SK-N-SH (cell line): ENCODE measurements at regions not wholly inside any gene's neighbourhood (a gene's known extent, or its start where the extent isn't known, plus 50 kb on each side); places are given as distances from the start of the nearest gene placed in this dataset.

ENCODE experiments used
- CTCF ChIA-PET: fragments of 300-600, 350-600 bp; formaldehyde crosslinking; extraction: SDS; loops from one replicate; lab custom pipeline; 2021; lab: Yijun Ruan, JAX
- POLR2A ChIA-PET: fragments of 350-600 bp; sonication (Branson Sonifier 250); formaldehyde crosslinking; extraction: SDS; loops from one replicate; lab custom pipeline; 2020; ENCODE audit warnings: antibody characterized with exemption, inconsistent platforms; lab: Yijun Ruan, JAX
- DNase-seq: peaks from one replicate; pipeline ENCODE4 v3.0.0; 2012
- H2AFZ ChIP-seq: fragments of 200-600 bp; sonication (generic); 2 replicates; pipeline ENCODE4 v1.8.1; 2016; ENCODE audit warnings: antibody characterized with exemption, mild to moderate bottlenecking, low read depth
- H3F3A ChIP-seq: fragments of 200-600 bp; sonication (generic); replicated peaks from 2 replicates; pipeline ENCODE3; 2016; ENCODE audit warnings: antibody characterized with exemption, mild to moderate bottlenecking; ENCODE audit not compliant: insufficient read depth
- H3K27ac ChIP-seq, 2 experiments: fragments of 200-500 bp in 1 of 2; fragments of 200-600 bp in 1 of 2; sonication (Bioruptor generic) in 1 of 2; sonication (generic), shearing (Covaris generic) in 1 of 2; 2 replicates each; pipeline versions ENCODE4 v1.5.1 to v1.6.1; 2014 to 2016; ENCODE audit warnings: low read depth in 2 of 2, inconsistent platforms in 1 of 2, low read length in 1 of 2, mild to moderate bottlenecking in 1 of 2, mixed read lengths in 1 of 2
- H3K27me3 ChIP-seq: fragments of 200-600 bp; sonication (generic), shearing (Covaris generic); 2 replicates; pipeline ENCODE4 v1.6.1; 2016; ENCODE audit warnings: mixed run types; ENCODE audit not compliant: insufficient read depth
- H3K36me3 ChIP-seq, 2 experiments: fragments of 200-500 bp in 1 of 2; fragments of 200-600 bp in 1 of 2; sonication (Bioruptor generic) in 1 of 2; sonication (generic) in 1 of 2; replicated peaks in 1 of 2; 2 replicates each; pipeline versions ENCODE3 to v1.5.1; 2014 to 2016; ENCODE audit warnings: low read length in 1 of 2, mild to moderate bottlenecking in 1 of 2; ENCODE audit not compliant: insufficient read depth in 2 of 2, control insufficient read depth in 1 of 2
- H3K4me1 ChIP-seq, 2 experiments: fragments of 200-500 bp in 1 of 2; fragments of 200-600 bp in 1 of 2; sonication (Bioruptor generic) in 1 of 2; sonication (generic), shearing (Covaris generic) in 1 of 2; 2 replicates each; pipeline versions ENCODE4 v1.5.1 to v1.6.1; 2014 to 2016; ENCODE audit warnings: low read depth in 1 of 2, low read length in 1 of 2, mixed run types in 1 of 2; ENCODE audit not compliant: insufficient read depth in 2 of 2, control insufficient read depth in 1 of 2
- H3K4me2 ChIP-seq: fragments of 200-600 bp; sonication (generic), shearing (Covaris generic); 2 replicates; pipeline ENCODE4 v1.6.1; 2017; ENCODE audit warnings: mixed run types
- H3K4me3 ChIP-seq, 2 experiments: fragments of 200-500 bp in 1 of 2; fragments of 200-600 bp in 1 of 2; sonication (Bioruptor generic) in 1 of 2; sonication (generic), shearing (Covaris generic) in 1 of 2; 2 replicates each; pipeline versions ENCODE4 v1.5.1 to v1.8.1; 2014 to 2016; ENCODE audit warnings: low read depth in 2 of 2, inconsistent platforms in 1 of 2, low read length in 1 of 2, mild to moderate bottlenecking in 1 of 2, mixed read lengths in 1 of 2, moderate library complexity in 1 of 2
- H3K79me2 ChIP-seq: fragments of 200-600 bp; sonication (generic); 2 replicates; pipeline ENCODE4 v1.8.1; 2017; ENCODE audit warnings: mild to moderate bottlenecking; ENCODE audit not compliant: insufficient read depth
- H3K9ac ChIP-seq: fragments of 200-600 bp; sonication (generic); 2 replicates; pipeline ENCODE4 v1.6.1; 2017; ENCODE audit warnings: mixed run types
- H3K9me2 ChIP-seq: fragments of 200-600 bp; sonication (generic); 2 replicates; pipeline ENCODE4 v1.6.1; 2017; ENCODE audit warnings: mixed run types
- H3K9me3 ChIP-seq: fragments of 200-600 bp; sonication (generic); 2 replicates; pipeline ENCODE4 v1.6.1; 2017; ENCODE audit warnings: mixed run types, mild to moderate bottlenecking, moderate library complexity
- H4K20me1 ChIP-seq: fragments of 200-600 bp; sonication (generic); 2 replicates; pipeline ENCODE4 v1.6.1; 2017; ENCODE audit warnings: mild to moderate bottlenecking, mixed run types; ENCODE audit not compliant: insufficient read depth
- CTCF ChIP-seq: fragments of 200-600 bp; sonication (generic); IDR thresholded peaks from 2 replicates; pipeline ENCODE4 v1.6.1; 2017; ENCODE audit warnings: antibody characterized with exemption, mild to moderate bottlenecking, moderate library complexity
- ELF1 ChIP-seq: IDR thresholded peaks from 2 replicates; pipeline ENCODE4 v1.4.0; 2012
- EP300 ChIP-seq, 2 experiments: IDR thresholded peaks; 2 replicates each; pipeline versions ENCODE4 v1.4.0 to v1.6.1; 2012; ENCODE audit warnings: borderline replicate concordance in 1 of 2, low read depth in 1 of 2, low read length in 1 of 2
- EZH2phosphoT487 ChIP-seq: fragments of 200-600 bp; sonication (generic); IDR thresholded peaks from 2 replicates; pipeline ENCODE4 v1.6.1; 2017; ENCODE audit warnings: low read depth, mixed run types, mild to moderate bottlenecking, antibody characterized with exemption, moderate library complexity, borderline replicate concordance
- FOSL2 ChIP-seq: IDR thresholded peaks from 2 replicates; pipeline ENCODE4 v1.4.0; 2012; ENCODE audit warnings: low read depth, mild to moderate bottlenecking, moderate library complexity, borderline replicate concordance
- IRF3 ChIP-seq: fragments of 150-350 bp; IDR thresholded peaks from 2 replicates; pipeline ENCODE4 v1.6.1; 2016; ENCODE audit warnings: mild to moderate bottlenecking, low read depth, low read length
- MEF2A ChIP-seq: IDR thresholded peaks from 2 replicates; pipeline ENCODE4 v1.4.0; 2012; ENCODE audit warnings: low read depth, borderline replicate concordance
- MXI1 ChIP-seq: IDR thresholded peaks from 2 replicates; pipeline ENCODE4 v1.6.1; 2012; ENCODE audit warnings: mild to moderate bottlenecking, low read depth, low read length, improper control_type of control experiment
- NFIC ChIP-seq: IDR thresholded peaks from 2 replicates; pipeline ENCODE4 v1.4.0; 2012; ENCODE audit warnings: borderline replicate concordance
- NRF1 ChIP-seq: IDR thresholded peaks from 2 replicates; pipeline ENCODE4 v1.6.1; 2012; ENCODE audit warnings: low read depth, mild to moderate bottlenecking, low read length
- POLR2AphosphoS5 ChIP-seq: IDR thresholded peaks from 2 replicates; pipeline ENCODE4 v1.6.1; 2012; ENCODE audit warnings: low read depth, low read length
- RAD21 ChIP-seq: IDR thresholded peaks from 2 replicates; pipeline ENCODE4 v1.6.1; 2012; ENCODE audit warnings: mild to moderate bottlenecking, low read length
- RCOR1 ChIP-seq: fragments of 150-350 bp; IDR thresholded peaks from 2 replicates; pipeline ENCODE4 v1.6.1; 2017; ENCODE audit warnings: antibody characterized with exemption, low read length
- REST ChIP-seq: IDR thresholded peaks from 2 replicates; pipeline ENCODE4 v1.6.1; 2012; ENCODE audit warnings: mild to moderate bottlenecking, low read depth, low read length, moderate library complexity
- RFX5 ChIP-seq: IDR thresholded peaks from 2 replicates; pipeline ENCODE4 v1.6.1; 2012; ENCODE audit warnings: mild to moderate bottlenecking, improper control_type of control experiment, low read length
- SMC3 ChIP-seq: IDR thresholded peaks from 2 replicates; pipeline ENCODE4 v1.6.1; 2012; ENCODE audit warnings: low read depth, low read length, improper control_type of control experiment
- TAF1 ChIP-seq: IDR thresholded peaks from 2 replicates; pipeline ENCODE4 v1.6.1; 2012; ENCODE audit warnings: low read depth, mild to moderate bottlenecking, low read length, moderate library complexity, borderline replicate concordance
- TCF12 ChIP-seq: IDR thresholded peaks from 2 replicates; pipeline ENCODE4 v1.4.0; 2012
- USF2 ChIP-seq: fragments of 150-350 bp; IDR thresholded peaks from 2 replicates; pipeline ENCODE4 v1.6.1; 2017; ENCODE audit warnings: antibody characterized with exemption, low read length, low read depth, borderline replicate concordance
- YY1 ChIP-seq: IDR thresholded peaks from 2 replicates; pipeline ENCODE4 v1.4.0; 2012; ENCODE audit warnings: low read depth, mild to moderate bottlenecking
- WGBS: methylation state at CpG from one replicate; pipeline ENCODE4 v1.1.6; 2017; ENCODE audit warnings: low lambda C conversion rate; 5-methylcytosine and 5-hydroxymethylcytosine counted together

GRCh38 chr3:144129536-144130214 is 158.1 kb downstream of the DIPK2A start:
- WGBS: 2% methylated on average over 6 of the region's 6 CpGs
- no peak overlapping the region for H2AFZ ChIP-seq
- H3K36me3 ChIP-seq: no peaks in the 10 kb centered on the region
- no peak for TF ChIP-seq MXI1
- TF ChIP-seq IRF3: no peak
- no peak for TF ChIP-seq MEF2A
- TF ChIP-seq RFX5: no peak
- TF ChIP-seq RCOR1: no peak
- no peak for TF ChIP-seq YY1
- no peak for TF ChIP-seq USF2
- TF ChIP-seq EP300 (IDR thresholded peaks at IDR 0.05; ENCODE audit: borderline replicate concordance in 1 of 2, low read depth in 1 of 2, low read length in 1 of 2): no peak
- no peak for TF ChIP-seq RAD21
- TF ChIP-seq FOSL2: no peak
- TF ChIP-seq TCF12: no peak
- TF ChIP-seq, all 33 proteins: peak for 0
- no peak overlapping the region for H3K27ac ChIP-seq
- H3F3A ChIP-seq: no peaks in the 10 kb centered on the region
- no peaks in the 10 kb centered on the region for H3K9me3 ChIP-seq
- DNase-seq: no peak
- H3K9ac ChIP-seq: no peak overlapping the region
- H3K27me3 ChIP-seq: no peaks in the 10 kb centered on the region
- no peaks in the 10 kb centered on the region for H4K20me1 ChIP-seq
- no peak overlapping the region for H3K4me2 ChIP-seq
- H3K4me1 ChIP-seq: no peaks in the 10 kb centered on the region
- H3K4me3 ChIP-seq: no peak overlapping the region
- CTCF ChIA-PET: no interaction called here
- no peaks in the 10 kb centered on the region for H3K9me2 ChIP-seq
- no peaks in the 10 kb centered on the region for H3K79me2 ChIP-seq
- POLR2A ChIA-PET: no interaction called here

GRCh38 chr3:144141074-144141473 is 169.5 kb downstream of the DIPK2A start:
- Histone ChIP-seq H3K4me1 (no peaks in the 10 kb centered on the region), H3K9me3 (no peaks in the 10 kb centered on the region), H3K27ac (no peak overlapping the region), H3K27me3 (no peaks in the 10 kb centered on the region; the same call in 1 of the 2 replicates), H3K79me2 (no peaks in the 10 kb centered on the region), H3K4me2 (no peak overlapping the region), H2AFZ (no peak overlapping the region), H3F3A (no peaks in the 10 kb centered on the region), H3K9me2 (no peaks in the 10 kb centered on the region; the same call in 1 of the 2 replicates), H4K20me1 (no peaks in the 10 kb centered on the region), H3K9ac (no peak overlapping the region), H3K36me3 (no peaks in the 10 kb centered on the region), H3K4me3 (no peak overlapping the region)
- WGBS: 2% methylated on average over 2 of the region's 2 CpGs
- POLR2A ChIA-PET: no interaction called here
- DNase-seq: no peak
- CTCF ChIA-PET: no interaction called here
- no peak for TF ChIP-seq POLR2AphosphoS5
- TF ChIP-seq NRF1: no peak
- TF ChIP-seq MEF2A: no peak
- TF ChIP-seq SMC3: no peak
- TF ChIP-seq NFIC: no peak
- no peak for TF ChIP-seq MXI1
- TF ChIP-seq REST: no peak
- TF ChIP-seq ELF1: no peak
- no peak for TF ChIP-seq CTCF
- TF ChIP-seq EZH2phosphoT487: no peak
- no peak for TF ChIP-seq TAF1
- TF ChIP-seq USF2: no peak
